CD4-positive, alpha-beta T cell (primary cell): ENCODE measurements at regions not wholly inside any gene's neighbourhood (a gene's known extent, or its start where the extent isn't known, plus 50 kb on each side); places are given as distances from the start of the nearest gene placed in this dataset.

ENCODE experiments used
- ATAC-seq: fragments of 200-7000 bp; cut with Tn5 transposase; one replicate; pipeline ENCODE4 v1.10.0; 2022; ENCODE audit warnings: mild to moderate bottlenecking; ENCODE audit not compliant: poor library complexity
- CTCF ChIA-PET: fragments of 350-600 bp; sonication (Branson Sonifier 250); formaldehyde crosslinking; loops from one replicate; lab custom pipeline; 2021; ENCODE audit warnings: antibody characterized with exemption, inconsistent platforms; lab: Charles Lee
- POLR2A ChIA-PET: fragments of 350-600 bp; sonication (Branson Sonifier 250); formaldehyde crosslinking; loops from one replicate; lab custom pipeline; 2021; ENCODE audit warnings: antibody characterized with exemption, inconsistent platforms; lab: Charles Lee
- DNase-seq, 14 experiments: peaks; one replicate each; pipeline ENCODE4 v3.0.0-alpha.2; 2013 to 2020; ENCODE audit warnings: mixed read lengths in 2 of 14
- H3K27ac ChIP-seq, 2 donors: one replicate each; pipeline versions ENCODE4 v1.5.1 to v1.7.0; 2013; ENCODE audit warnings: low read length in 2 of 2, low read depth in 1 of 2, mild to moderate bottlenecking in 1 of 2
- H3K27me3 ChIP-seq, 2 experiments: 1 replicate in 1 of 2; 2 replicates in 1 of 2; pipeline versions ENCODE4 v1.6.1 to v1.7.0; 2013; ENCODE audit warnings: low read length in 2 of 2, control low read depth in 1 of 2, mild to moderate bottlenecking in 1 of 2, moderate library complexity in 1 of 2; ENCODE audit not compliant: insufficient read depth in 2 of 2, control insufficient read depth in 1 of 2
- H3K36me3 ChIP-seq: one replicate; pipeline ENCODE4 v1.6.1; 2013; ENCODE audit warnings: low read length, control low read depth; ENCODE audit not compliant: insufficient read depth
- H3K4me1 ChIP-seq: one replicate; pipeline ENCODE4 v1.6.1; 2013; ENCODE audit warnings: low read length, control low read depth; ENCODE audit not compliant: insufficient read depth
- H3K4me3 ChIP-seq: one replicate; pipeline ENCODE4 v1.5.1; 2013; ENCODE audit warnings: mild to moderate bottlenecking, low read length, moderate library complexity
- H3K9me3 ChIP-seq, 2 experiments: 1 replicate in 1 of 2; 2 replicates in 1 of 2; pipeline versions ENCODE4 v1.6.1 to v1.7.0; 2013; ENCODE audit warnings: low read length in 2 of 2, mild to moderate bottlenecking in 2 of 2, control low read depth in 1 of 2, moderate library complexity in 1 of 2; ENCODE audit not compliant: control insufficient read depth in 1 of 2, insufficient read depth in 1 of 2
- H3K27ac Mint-ChIP-seq: one replicate; pipeline ENCODE4 v1.8.0; 2020; ENCODE audit warnings: mixed read lengths
- H3K27me3 Mint-ChIP-seq: one replicate; pipeline ENCODE4 v1.8.0; 2021; ENCODE audit warnings: mixed read lengths
- H3K36me3 Mint-ChIP-seq: one replicate; pipeline ENCODE4 v1.8.0; 2021; ENCODE audit warnings: low read depth, mixed read lengths
- H3K4me1 Mint-ChIP-seq: one replicate; pipeline ENCODE4 v1.8.0; 2021; ENCODE audit warnings: low read depth, mixed read lengths
- H3K4me3 Mint-ChIP-seq: one replicate; pipeline ENCODE4 v1.8.0; 2020; ENCODE audit warnings: mild to moderate bottlenecking, mixed read lengths
- H3K9me3 Mint-ChIP-seq: one replicate; pipeline ENCODE4 v1.8.0; 2020; ENCODE audit warnings: mixed read lengths
- intact Hi-C, 2 experiments: fragments of 100-400 bp; cut with DNase I in 1 of 2; cut with micrococcal nuclease in 1 of 2; formaldehyde crosslinking; loops; one replicate each; pipeline versions ENCODE4 v1.15.1 to v1.9.0; 2023 to 2025; cut with DNase I, micrococcal nuclease
- TF ChIP-seq, protein P1 (sequence below): fragments of 200-600 bp; IDR thresholded peaks from one replicate; pipeline ENCODE4 v1.8.0; 2022; ENCODE audit warnings: antibody characterized with exemption, mild to moderate bottlenecking

DNA sequence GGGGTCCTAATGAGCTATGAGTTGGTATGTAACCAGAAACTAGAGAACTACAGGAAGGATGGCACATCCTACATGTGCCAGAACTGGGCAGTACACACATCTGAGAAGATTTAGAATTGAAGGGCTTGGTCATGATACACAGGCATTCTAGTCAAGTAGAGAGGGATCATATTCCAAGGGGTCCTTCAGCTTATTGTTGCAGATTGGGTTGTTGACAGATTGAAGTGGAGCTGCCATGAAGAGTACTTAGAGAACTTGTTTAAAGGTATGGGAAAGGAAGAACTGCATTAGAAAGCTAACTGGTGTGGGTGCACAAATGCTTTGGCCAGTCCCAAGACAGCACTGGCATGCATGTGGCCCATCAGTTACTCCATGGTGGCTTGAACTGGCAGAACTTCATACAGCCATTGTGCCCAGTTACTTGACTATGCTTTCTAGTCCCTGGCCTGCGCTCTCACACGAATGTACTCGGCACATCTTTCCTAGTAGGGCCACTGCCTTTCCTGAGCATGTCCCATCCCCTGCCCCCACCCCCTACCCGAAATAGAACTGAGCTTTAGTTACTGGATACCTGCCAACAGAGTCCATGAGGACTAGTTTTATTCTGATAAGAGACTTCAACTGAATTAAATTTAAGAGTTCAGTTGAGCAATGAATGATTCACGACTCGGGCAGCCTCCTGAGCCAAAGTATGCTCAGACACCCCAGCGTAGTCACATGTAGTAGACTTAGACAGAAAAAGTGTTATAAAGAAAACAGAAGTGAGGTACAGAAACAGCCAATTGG, 64.0 kb downstream of the CCNG2 start:
- Histone ChIP-seq H3K27me3 (no peaks in the 10 kb centered on the region), H3K4me1 (no peaks in the 10 kb centered on the region), H3K9me3 (no peaks in the 10 kb centered on the region), H3K4me3 (no peak overlapping the region), H3K27ac (no peak overlapping the region), H3K36me3 (no peaks in the 10 kb centered on the region)
- intact Hi-C loops, result no loop called here
- ChIA-PET POLR2A (no interaction called here), CTCF (no interaction called here)
- Mint-ChIP-seq H3K4me1 (no peaks in the 10 kb centered on the region), H3K27ac (no peak overlapping the region), H3K36me3 (no peaks in the 10 kb centered on the region), H3K9me3 (no peaks in the 10 kb centered on the region), H3K27me3 (no peaks in the 10 kb centered on the region), H3K4me3 (no peak overlapping the region)
- ATAC-seq (no peak), DNase-seq (no peak)
- TF ChIP-seq, protein P1, sequence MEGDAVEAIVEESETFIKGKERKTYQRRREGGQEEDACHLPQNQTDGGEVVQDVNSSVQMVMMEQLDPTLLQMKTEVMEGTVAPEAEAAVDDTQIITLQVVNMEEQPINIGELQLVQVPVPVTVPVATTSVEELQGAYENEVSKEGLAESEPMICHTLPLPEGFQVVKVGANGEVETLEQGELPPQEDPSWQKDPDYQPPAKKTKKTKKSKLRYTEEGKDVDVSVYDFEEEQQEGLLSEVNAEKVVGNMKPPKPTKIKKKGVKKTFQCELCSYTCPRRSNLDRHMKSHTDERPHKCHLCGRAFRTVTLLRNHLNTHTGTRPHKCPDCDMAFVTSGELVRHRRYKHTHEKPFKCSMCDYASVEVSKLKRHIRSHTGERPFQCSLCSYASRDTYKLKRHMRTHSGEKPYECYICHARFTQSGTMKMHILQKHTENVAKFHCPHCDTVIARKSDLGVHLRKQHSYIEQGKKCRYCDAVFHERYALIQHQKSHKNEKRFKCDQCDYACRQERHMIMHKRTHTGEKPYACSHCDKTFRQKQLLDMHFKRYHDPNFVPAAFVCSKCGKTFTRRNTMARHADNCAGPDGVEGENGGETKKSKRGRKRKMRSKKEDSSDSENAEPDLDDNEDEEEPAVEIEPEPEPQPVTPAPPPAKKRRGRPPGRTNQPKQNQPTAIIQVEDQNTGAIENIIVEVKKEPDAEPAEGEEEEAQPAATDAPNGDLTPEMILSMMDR, result no peak

DNA sequence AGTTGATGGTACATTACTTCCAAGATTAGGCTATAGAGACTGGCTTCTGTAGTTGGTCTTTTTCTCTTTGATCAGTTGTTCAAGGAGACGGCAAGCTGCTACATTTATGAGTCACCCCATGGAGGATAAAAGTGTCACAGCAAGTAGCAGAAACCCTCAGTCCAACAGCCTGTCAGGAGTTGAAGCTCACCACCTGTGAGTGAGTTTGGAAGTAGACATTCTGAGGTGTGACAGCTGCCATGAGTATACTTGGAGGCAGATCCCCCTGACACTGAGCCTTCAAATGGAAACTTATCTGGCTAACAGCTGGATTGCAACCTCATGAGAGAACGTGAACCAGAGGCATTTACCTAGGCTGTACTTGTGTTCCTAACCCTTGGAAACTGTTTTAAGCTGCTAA, 68.0 kb downstream of the CCNG2 start:
- Histone ChIP-seq H3K4me3 (no peak overlapping the region), H3K4me1 (no peaks in the 10 kb centered on the region), H3K9me3 (peaks cover 8% of the 10 kb centered on the region in 2 experiments), H3K27ac (no peak overlapping the region), H3K36me3 (no peaks in the 10 kb centered on the region), H3K27me3 (no peaks in the 10 kb centered on the region)
- Mint-ChIP-seq H3K27ac (no peak overlapping the region), H3K36me3 (no peaks in the 10 kb centered on the region), H3K4me1 (no peaks in the 10 kb centered on the region), H3K27me3 (no peaks in the 10 kb centered on the region), H3K4me3 (no peak overlapping the region), H3K9me3 (no peaks in the 10 kb centered on the region)
- no peak for ATAC-seq
- intact Hi-C loops, result no loop called here
- ChIA-PET CTCF (no interaction called here), POLR2A (no interaction called here)
- DNase-seq, result no peak
- TF ChIP-seq, protein P1, result no peak

DNA sequence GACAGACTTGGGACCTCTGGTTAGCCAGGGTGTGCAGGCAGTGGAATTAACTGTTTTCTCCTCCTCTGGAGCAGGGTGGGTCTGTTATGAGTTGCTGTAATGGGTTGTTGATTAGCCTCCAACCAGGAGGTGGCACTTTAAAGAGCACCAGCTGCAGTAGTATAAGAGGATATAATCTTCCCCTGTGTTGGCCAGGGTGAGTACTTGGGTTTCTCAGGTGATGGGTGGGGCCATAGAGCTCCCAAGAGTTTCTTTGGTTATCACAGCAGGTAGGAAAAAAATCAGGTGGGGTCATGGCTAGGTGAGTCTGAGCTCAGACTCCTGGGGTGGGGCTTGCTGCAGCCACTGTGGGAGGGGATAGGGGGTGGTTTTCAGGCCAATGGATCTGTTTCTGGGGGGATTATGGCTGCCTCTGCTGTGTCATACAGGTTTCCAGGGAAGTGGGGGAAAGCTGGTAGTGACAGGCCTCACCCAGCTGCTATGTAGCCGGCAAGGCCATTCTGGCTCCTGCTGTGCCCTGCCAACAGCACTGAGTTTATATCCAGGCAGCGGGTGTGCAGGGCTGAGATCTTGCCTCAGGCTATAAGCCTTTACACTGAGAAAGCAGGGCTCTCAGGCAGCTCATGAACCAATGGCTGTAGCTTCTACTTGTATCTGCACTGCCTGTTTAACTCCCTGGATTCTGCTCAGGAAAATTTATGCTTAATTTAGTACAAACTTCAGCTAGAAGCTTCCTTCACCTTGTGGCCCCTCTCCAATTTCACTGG, 70.1 kb downstream of the CCNG2 start:
- Histone ChIP-seq H3K36me3 (no peaks in the 10 kb centered on the region), H3K4me3 (no peak overlapping the region), H3K27ac (no peak overlapping the region), H3K27me3 (no peaks in the 10 kb centered on the region), H3K4me1 (no peaks in the 10 kb centered on the region), H3K9me3 (peaks cover 8% of the 10 kb centered on the region in 2 experiments)
- TF ChIP-seq, protein P1, result no peak
- ATAC-seq (no peak), DNase-seq (no peak)
- POLR2A ChIA-PET, result no interaction called here
- intact Hi-C loops, result no loop called here
- CTCF ChIA-PET, result no interaction called here
- no peaks in the 10 kb centered on the region for H3K9me3 Mint-ChIP-seq
- no peak overlapping the region for H3K27ac Mint-ChIP-seq
- no peaks in the 10 kb centered on the region for H3K36me3 Mint-ChIP-seq
- H3K27me3 Mint-ChIP-seq, result no peaks in the 10 kb centered on the region
- no peak overlapping the region for H3K4me3 Mint-ChIP-seq
- no peaks in the 10 kb centered on the region for H3K4me1 Mint-ChIP-seq
